ENCODE measurements at regions not wholly inside any gene's neighbourhood (a gene's known extent, or its start where the extent isn't known, plus 50 kb on each side); places are given as distances from the start of the nearest gene placed in this dataset.

GRCh38 chr3:165697910-165698309 lies 139.3 kb downstream of the BCHE start:
- TF ChIP-seq L3MBTL2 (conservative IDR thresholded peaks at IDR 0.05) (no peak), SUZ12 (IDR thresholded peaks at IDR 0.05) (no peak), BHLHE40 (IDR thresholded peaks at IDR 0.05; ENCODE audit: borderline replicate concordance) (no peak)

Measured in HEK293T (cell line).